GM18505 (cell line): ENCODE measurements at regions not wholly inside any gene's neighbourhood (a gene's known extent, or its start where the extent isn't known, plus 50 kb on each side); places are given as distances from the start of the nearest gene placed in this dataset.
"Not testable (repeated sequence)": the region's sequence is repeated elsewhere in the genome, so short reads cannot be mapped to it uniquely, and the experiment has no call there.

ENCODE experiments used
- ATAC-seq: cut with Tn5 transposase; IDR thresholded peaks from one replicate; pipeline ENCODE4 v1.9.1; 2021; ENCODE audit not compliant: unreplicated experiment
- POLR2A ChIP-seq: IDR thresholded peaks from 4 replicates; pipeline ENCODE4 v1.6.1; 2011; ENCODE audit warnings: borderline replicate concordance; ENCODE audit not compliant: insufficient read depth, insufficient read length; ENCODE audit errors: extremely low read depth

- no peak for ATAC-seq
- TF ChIP-seq POLR2A = no peak
These were observed 155.1 kb upstream of the L3MBTL4 start for GRCh38 chr18:6569813-6570212.

DNA sequence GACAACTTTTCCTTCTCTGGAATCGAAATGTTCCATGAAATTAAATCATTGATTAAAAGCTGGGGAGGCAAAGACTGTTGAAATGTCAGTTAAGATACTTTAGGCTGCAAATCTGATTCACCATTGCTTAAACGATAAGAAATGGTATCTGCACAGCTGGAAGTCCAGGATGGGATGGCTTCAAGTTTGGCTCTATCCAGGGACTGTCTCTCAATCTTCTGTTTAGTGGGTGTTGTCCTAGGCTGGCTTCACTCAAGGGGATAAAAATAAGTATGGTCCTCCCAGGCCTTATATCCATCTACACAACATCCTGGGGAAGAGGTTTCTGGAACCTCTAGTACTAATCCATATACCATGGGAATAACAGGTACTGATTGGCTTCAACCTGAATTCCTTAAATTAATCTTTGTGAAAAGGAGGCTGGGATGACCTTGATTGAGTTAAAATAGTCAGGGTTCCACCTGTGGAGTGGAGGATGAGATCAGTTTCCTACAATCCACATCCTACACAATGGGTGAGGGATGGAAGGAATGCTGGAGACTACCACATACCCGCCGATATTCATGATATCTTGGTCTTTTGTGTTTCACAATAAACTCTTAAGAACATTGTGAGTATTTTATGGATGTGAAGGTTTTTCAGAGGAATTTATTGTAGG lies 156.0 kb upstream of the L3MBTL4 start:
- no peak for ATAC-seq
- no peak for TF ChIP-seq POLR2A

GRCh38 chr18:6571239-6571602 lies 156.5 kb upstream of the L3MBTL4 start:
- TF ChIP-seq POLR2A = no peak
- ATAC-seq = no peak

DNA sequence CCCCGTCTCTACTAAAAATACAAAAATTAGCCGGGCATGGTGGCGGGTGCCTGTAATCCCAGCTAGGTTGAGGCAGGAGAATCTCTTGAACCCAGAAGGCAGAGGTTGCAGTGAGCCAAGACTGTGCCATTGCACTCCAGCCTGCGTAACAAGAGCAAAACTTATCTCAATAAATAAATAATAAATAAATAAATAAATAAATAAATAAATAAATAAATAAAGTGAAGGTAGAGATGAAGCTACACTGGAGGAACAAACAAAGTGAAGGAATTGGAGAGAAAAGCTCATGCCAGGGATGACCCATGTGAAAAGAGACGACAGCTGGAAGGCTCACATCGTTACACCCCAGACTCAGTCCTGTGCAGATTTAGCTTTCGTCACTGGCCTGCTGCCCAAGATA lies 157.3 kb upstream of the ARHGAP28 start:
- ATAC-seq = not testable (repeated sequence)

- no peak for ATAC-seq
- TF ChIP-seq POLR2A = no peak
These were observed 154.9 kb upstream of the ARHGAP28 start for GRCh38 chr18:6574631-6575030.

- no peak for ATAC-seq
- TF ChIP-seq POLR2A = no peak
These were observed 153.6 kb upstream of the ARHGAP28 start for GRCh38 chr18:6575908-6576307.

DNA sequence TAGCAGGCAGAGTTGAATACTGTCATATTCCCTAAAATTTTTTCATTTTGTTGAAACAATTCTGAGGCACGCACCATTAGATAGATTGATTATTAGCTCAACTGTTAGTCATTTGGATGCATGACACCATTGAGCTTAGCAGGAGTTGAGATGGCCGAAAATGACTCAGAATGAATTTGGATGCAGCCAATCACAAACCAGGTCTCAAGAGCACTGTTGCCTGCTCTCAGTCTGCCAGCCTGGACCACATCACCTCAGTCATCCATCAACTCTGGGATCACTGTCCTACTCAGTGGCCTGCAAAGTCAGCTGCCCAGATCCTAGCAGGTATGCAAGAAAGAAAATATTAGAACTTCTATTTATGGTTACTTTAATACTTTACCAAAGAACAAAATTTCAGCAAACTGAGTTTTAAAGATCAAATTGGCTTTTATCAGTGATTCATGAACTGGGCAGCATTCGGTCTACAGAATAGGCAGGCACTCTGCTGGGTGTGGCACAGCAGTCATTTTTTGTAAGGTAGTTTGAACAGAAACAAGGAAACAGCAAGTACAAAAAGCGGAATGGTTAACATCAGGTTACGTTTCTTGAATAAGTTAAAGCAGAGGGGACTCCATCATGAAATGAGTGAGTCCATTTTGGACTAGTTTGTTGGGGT lies 152.7 kb upstream of the ARHGAP28 start:
- ATAC-seq = no peak
- TF ChIP-seq POLR2A = no peak

DNA sequence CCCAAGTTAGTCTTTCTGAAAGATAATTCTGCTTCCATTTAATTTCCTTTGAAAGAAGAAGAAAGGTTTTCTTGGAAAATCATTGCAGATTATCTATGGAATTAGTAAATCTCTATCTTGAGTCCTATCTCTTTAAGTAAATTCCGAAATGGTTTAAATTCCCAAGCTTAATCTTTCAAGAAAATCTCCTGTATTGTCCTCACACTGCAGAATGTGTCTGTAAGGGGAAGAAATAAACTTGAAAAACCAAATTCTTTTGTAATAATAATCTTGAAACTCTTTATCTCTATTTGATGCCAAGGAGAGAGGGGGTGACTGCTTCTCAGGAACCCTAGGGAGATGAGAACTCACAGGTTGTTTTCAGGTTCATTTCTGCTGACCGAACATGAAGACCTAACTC lies 150.8 kb upstream of the ARHGAP28 start:
- TF ChIP-seq POLR2A = no peak
- no peak for ATAC-seq

DNA sequence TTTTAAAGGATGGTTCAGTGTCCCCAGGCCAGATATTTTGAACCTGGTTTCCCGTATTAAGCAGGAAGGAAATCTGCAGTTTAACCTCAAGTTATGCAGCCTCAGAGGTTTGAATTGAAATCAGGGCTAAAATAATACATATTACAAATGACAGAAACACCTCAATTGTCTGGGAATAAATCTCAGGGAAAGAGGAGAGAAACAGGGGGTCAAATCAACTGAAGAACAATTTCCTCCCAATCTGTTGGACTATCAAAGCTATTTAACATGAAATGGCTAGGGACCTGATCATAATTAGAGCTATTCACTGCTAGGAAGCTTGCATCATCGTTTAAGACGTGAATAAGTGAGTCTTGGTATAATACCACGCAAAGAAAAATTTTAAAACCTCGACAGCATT lies 150.0 kb upstream of the ARHGAP28 start:
- no peak for TF ChIP-seq POLR2A
- ATAC-seq = no peak

DNA sequence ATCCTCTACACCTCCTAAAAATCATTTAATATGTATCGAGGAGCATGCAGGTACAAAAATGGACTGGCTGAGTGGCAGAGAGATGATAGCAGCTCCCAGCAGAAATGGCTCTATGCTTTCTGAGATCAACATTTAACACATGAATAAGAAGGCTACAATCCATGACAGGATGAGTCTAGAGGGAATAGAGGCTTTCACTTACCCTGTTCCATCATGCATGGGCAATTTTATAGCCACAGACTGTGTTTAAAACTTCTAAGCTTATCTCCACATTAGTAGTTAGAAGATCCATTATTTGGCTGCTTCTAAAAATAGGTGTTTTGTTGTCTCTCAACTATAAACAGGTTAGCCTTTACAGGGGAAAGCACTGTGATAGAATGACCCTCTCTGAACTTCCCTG lies 149.1 kb upstream of the ARHGAP28 start:
- ATAC-seq = no peak
- TF ChIP-seq POLR2A = no peak

- ATAC-seq = no peak
- no peak for TF ChIP-seq POLR2A
These were observed 139.6 kb upstream of the ARHGAP28 start for GRCh38 chr18:6589923-6590322.

GRCh38 chr18:6590326-6590725 lies 139.2 kb upstream of the ARHGAP28 start:
- TF ChIP-seq POLR2A = no peak
- no peak for ATAC-seq

DNA sequence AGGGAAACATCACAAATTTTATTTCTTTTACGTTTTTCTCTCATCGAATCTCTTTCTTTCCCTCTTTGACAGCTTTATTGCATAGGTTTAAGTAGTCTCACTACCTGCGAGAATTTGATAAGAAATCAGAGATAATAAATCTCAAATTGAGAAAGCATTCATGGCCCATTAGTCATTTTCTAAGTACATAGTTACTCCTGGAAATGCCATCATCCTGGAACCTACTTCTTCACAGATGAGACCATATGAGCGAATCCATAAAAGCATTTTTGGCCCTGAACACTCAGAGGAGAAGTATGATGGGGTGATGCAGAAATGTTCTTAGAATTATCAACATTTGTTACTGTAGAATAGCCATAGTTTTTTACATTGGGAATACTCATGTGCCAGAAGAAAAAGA lies 138.0 kb upstream of the ARHGAP28 start:
- TF ChIP-seq POLR2A = no peak
- no peak for ATAC-seq

- no peak for TF ChIP-seq POLR2A
- ATAC-seq = no peak
These were observed 137.0 kb upstream of the ARHGAP28 start for GRCh38 chr18:6592522-6592921.
